ENCODE measurements at regions not wholly inside any gene's neighbourhood (a gene's known extent, or its start where the extent isn't known, plus 50 kb on each side); places are given as distances from the start of the nearest gene placed in this dataset.

DNA sequence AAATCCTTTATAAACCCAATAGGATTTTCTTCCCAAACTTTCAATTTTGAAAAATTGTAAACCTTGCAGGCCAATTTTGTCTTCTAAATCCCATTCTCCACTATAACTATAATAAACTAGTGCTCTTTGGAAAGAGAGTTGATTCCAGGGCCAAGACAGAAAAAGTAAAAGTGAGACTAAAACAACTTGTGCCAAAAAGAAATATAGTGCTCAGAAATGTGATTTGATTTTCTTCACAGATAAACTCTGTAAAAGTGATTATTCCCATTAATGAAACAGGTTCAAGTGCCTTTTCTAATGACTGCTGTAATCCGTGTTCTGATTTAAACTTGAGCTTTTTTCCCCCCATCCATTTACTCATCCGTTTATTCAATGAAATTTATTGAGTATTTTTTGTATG is 1831.1 kb downstream of the SLITRK5 start:
- TF ChIP-seq, protein P1, sequence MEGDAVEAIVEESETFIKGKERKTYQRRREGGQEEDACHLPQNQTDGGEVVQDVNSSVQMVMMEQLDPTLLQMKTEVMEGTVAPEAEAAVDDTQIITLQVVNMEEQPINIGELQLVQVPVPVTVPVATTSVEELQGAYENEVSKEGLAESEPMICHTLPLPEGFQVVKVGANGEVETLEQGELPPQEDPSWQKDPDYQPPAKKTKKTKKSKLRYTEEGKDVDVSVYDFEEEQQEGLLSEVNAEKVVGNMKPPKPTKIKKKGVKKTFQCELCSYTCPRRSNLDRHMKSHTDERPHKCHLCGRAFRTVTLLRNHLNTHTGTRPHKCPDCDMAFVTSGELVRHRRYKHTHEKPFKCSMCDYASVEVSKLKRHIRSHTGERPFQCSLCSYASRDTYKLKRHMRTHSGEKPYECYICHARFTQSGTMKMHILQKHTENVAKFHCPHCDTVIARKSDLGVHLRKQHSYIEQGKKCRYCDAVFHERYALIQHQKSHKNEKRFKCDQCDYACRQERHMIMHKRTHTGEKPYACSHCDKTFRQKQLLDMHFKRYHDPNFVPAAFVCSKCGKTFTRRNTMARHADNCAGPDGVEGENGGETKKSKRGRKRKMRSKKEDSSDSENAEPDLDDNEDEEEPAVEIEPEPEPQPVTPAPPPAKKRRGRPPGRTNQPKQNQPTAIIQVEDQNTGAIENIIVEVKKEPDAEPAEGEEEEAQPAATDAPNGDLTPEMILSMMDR (IDR thresholded peaks at IDR 0.05): no peak
- no peak for TF ChIP-seq EP300 (IDR thresholded peaks at IDR 0.05)

All from ovary (tissue), 3 donors.